Osteoblast (primary cell): ENCODE measurements at regions not wholly inside any gene's neighbourhood (a gene's known extent, or its start where the extent isn't known, plus 50 kb on each side); places are given as distances from the start of the nearest gene placed in this dataset.

Experiments used
- DNase-seq: peaks from one replicate; pipeline ENCODE4 v3.0.0; 2011; ENCODE audit warnings: low spot score, mixed read lengths; ENCODE audit not compliant: insufficient read length; ENCODE audit errors: missing footprints
- H2AFZ ChIP-seq: 2 replicates; pipeline ENCODE4 v1.6.0; 2011; ENCODE audit warnings: mild to moderate bottlenecking, low read length
- H3K27ac ChIP-seq: 2 replicates; pipeline ENCODE4 v1.5.1; 2011; ENCODE audit warnings: mild to moderate bottlenecking, low read depth, low read length, moderate library complexity
- H3K27me3 ChIP-seq: 2 replicates; pipeline ENCODE4 v1.6.0; 2012; ENCODE audit warnings: mild to moderate bottlenecking, control low read depth, inconsistent platforms, low read length, moderate library complexity; ENCODE audit not compliant: insufficient read depth
- H3K36me3 ChIP-seq: 2 replicates; pipeline ENCODE4 v1.5.1; 2011; ENCODE audit warnings: mild to moderate bottlenecking, low read length, control low read depth, moderate library complexity; ENCODE audit not compliant: insufficient read depth
- H3K4me1 ChIP-seq: 2 replicates; pipeline ENCODE4 v1.5.1; 2011; ENCODE audit warnings: mild to moderate bottlenecking, low read length, control low read depth, moderate library complexity; ENCODE audit not compliant: insufficient read depth
- H3K4me2 ChIP-seq: 2 replicates; pipeline ENCODE4 v1.6.0; 2011; ENCODE audit warnings: mild to moderate bottlenecking, low read length; ENCODE audit not compliant: insufficient read depth
- H3K4me3 ChIP-seq: fragments of 200-600 bp; sonication (generic); 3 replicates; pipeline ENCODE4 v1.5.1; 2012; ENCODE audit warnings: mild to moderate bottlenecking, low read length, inconsistent platforms; ENCODE audit not compliant: insufficient read depth
- H3K79me2 ChIP-seq: 2 replicates; pipeline ENCODE4 v1.6.0; 2012; ENCODE audit warnings: mild to moderate bottlenecking, low read length, control low read depth, inconsistent platforms; ENCODE audit not compliant: insufficient read depth
- H3K9me3 ChIP-seq: 2 replicates; pipeline ENCODE4 v1.5.1; 2011; ENCODE audit warnings: low read depth, low read length, control low read depth
- H4K20me1 ChIP-seq: 2 replicates; pipeline ENCODE4 v1.6.0; 2012; ENCODE audit warnings: mild to moderate bottlenecking, low read length, control low read depth; ENCODE audit not compliant: insufficient read depth
- TF ChIP-seq, protein P1 (sequence below): IDR thresholded peaks from 2 replicates; pipeline ENCODE4 v1.5.1; 2011; ENCODE audit warnings: mild to moderate bottlenecking, low read depth, low read length, moderate library complexity; ENCODE audit errors: extremely low read depth

DNA sequence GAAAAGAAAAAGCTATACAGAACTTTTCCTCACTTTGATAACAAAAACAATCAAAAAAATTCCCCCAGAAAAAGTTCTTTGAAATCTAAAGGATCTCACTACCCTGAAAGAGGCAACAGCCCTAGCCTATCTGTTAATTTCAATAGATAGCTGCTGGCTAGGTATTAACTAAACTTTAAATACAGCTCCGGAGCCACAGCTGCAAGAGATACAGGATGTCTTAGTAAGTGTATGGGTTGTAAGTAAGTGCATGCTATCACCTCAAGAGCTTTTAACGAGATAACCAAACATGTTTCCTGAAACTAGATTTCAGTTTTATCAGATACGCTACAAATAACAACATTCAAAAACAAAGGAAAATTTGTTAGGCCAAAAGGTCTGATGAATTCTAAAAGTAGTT lies 148.4 kb downstream of the KLF12 start:
- peaks cover 23% of the 10 kb centered on the region for H4K20me1 ChIP-seq
- no peaks in the 10 kb centered on the region for H3K9me3 ChIP-seq
- no peaks in the 10 kb centered on the region for H3K27me3 ChIP-seq
- DNase-seq: no peak
- H3K4me2 ChIP-seq: no peak overlapping the region
- peaks cover 92% of the 10 kb centered on the region for H3K79me2 ChIP-seq
- H2AFZ ChIP-seq: no peak overlapping the region
- H3K4me3 ChIP-seq: no peak overlapping the region
- TF ChIP-seq, protein P1, sequence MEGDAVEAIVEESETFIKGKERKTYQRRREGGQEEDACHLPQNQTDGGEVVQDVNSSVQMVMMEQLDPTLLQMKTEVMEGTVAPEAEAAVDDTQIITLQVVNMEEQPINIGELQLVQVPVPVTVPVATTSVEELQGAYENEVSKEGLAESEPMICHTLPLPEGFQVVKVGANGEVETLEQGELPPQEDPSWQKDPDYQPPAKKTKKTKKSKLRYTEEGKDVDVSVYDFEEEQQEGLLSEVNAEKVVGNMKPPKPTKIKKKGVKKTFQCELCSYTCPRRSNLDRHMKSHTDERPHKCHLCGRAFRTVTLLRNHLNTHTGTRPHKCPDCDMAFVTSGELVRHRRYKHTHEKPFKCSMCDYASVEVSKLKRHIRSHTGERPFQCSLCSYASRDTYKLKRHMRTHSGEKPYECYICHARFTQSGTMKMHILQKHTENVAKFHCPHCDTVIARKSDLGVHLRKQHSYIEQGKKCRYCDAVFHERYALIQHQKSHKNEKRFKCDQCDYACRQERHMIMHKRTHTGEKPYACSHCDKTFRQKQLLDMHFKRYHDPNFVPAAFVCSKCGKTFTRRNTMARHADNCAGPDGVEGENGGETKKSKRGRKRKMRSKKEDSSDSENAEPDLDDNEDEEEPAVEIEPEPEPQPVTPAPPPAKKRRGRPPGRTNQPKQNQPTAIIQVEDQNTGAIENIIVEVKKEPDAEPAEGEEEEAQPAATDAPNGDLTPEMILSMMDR: no peak
- H3K27ac ChIP-seq: no peak overlapping the region
- peaks cover 5% of the 10 kb centered on the region for H3K4me1 ChIP-seq
- H3K36me3 ChIP-seq: peaks cover 9% of the 10 kb centered on the region

DNA sequence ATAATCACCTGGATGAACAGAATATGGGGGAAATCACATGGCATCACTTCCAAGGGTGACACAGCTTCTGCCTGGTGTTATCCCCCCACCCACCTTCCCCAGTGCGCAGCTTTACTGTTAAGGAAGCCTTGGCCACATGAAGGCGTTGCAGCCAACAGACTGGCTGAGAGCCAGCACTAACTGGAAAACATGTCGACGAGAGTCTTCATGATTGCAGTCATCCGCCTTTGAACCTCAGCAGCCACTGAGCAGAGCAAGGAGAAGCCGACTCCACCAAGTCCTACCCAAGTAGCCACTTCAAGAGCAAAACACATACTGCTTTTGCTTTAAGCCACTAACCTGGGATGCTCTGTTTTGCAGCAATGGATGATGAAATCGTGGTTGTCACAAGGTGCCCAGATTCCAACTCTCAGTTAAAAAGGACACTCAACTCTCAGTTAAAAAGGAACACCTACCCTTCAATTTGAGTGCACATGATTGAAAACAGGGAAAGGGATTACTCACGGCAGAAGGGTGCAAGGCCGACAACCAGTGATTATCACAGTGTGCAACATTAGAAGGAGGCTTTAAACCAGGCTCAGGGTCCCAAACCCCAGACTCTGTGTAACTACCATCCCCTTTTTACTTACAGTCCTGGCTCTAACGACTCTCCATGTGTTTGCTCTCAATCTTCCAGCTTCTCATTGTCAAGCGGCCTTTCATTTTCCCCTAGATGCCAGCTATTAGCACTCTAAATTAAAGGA lies 149.1 kb downstream of the KLF12 start:
- H3K4me1 ChIP-seq: peaks cover 5% of the 10 kb centered on the region
- no peaks in the 10 kb centered on the region for H3K9me3 ChIP-seq
- no peak overlapping the region for H3K4me3 ChIP-seq
- peaks cover 91% of the 10 kb centered on the region for H3K79me2 ChIP-seq
- no peak overlapping the region for H2AFZ ChIP-seq
- DNase-seq: no peak
- peaks cover 25% of the 10 kb centered on the region for H4K20me1 ChIP-seq
- H3K27me3 ChIP-seq: no peaks in the 10 kb centered on the region
- no peak overlapping the region for H3K4me2 ChIP-seq
- no peak overlapping the region for H3K27ac ChIP-seq
- TF ChIP-seq, protein P1: no peak
- peaks cover 9% of the 10 kb centered on the region for H3K36me3 ChIP-seq

DNA sequence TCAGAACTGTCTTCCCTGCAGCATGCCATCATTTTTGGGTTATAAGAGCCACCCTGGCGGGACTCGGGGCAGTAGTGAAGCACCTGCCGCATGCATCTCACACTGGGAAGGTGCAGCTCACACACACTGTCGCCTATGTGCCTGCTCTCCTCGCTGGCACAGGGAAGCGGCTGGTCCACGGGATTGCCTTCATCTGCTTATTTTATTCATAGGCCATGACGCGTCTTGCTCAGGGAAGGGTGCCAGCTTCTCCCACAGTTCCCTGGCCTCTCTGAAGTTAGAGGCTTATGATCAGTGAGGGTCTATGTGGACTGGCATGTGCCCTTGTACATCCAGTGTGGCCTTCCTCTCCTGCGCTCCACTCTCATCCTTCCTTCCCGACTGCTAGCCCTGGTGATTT lies 150.0 kb downstream of the KLF12 start:
- Histone ChIP-seq H3K79me2 (peaks cover 91% of the 10 kb centered on the region), H4K20me1 (peaks cover 25% of the 10 kb centered on the region), H3K36me3 (peaks cover 9% of the 10 kb centered on the region), H3K27me3 (no peaks in the 10 kb centered on the region), H3K9me3 (no peaks in the 10 kb centered on the region), H3K4me3 (no peak overlapping the region), H3K4me2 (no peak overlapping the region), H3K4me1 (peaks cover 5% of the 10 kb centered on the region), H3K27ac (no peak overlapping the region), H2AFZ (no peak overlapping the region)
- TF ChIP-seq, protein P1: no peak
- no peak for DNase-seq

DNA sequence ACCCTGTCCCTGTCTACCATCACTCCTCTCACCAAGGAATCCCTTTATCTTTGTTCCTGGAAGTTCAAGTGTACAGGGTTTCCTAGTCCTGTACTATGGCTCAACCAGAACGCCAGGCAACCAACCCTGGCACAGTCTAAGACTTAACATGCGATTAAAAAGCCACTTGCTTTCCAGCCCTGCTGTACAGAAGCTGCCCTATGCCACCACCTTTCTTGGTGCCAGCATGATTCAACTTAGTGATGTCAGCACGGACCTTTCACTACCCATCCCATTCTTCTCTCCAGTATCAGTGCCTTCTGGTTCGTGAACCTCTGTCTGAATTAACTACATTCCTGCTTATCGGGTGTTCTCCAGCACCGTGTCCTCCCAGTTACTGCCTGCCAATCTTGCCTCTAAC lies 151.1 kb downstream of the KLF12 start:
- peaks cover 91% of the 10 kb centered on the region for H3K79me2 ChIP-seq
- no peaks in the 10 kb centered on the region for H3K9me3 ChIP-seq
- no peak overlapping the region for H3K4me2 ChIP-seq
- H3K36me3 ChIP-seq: peaks cover 12% of the 10 kb centered on the region
- H2AFZ ChIP-seq: no peak overlapping the region
- no peak for DNase-seq
- peaks cover 30% of the 10 kb centered on the region for H4K20me1 ChIP-seq
- H3K27me3 ChIP-seq: no peaks in the 10 kb centered on the region
- H3K4me1 ChIP-seq: peaks cover 5% of the 10 kb centered on the region
- TF ChIP-seq, protein P1: no peak
- no peak overlapping the region for H3K4me3 ChIP-seq
- peak overlapping the region; percentile 16 for H3K27ac ChIP-seq
